HG03135 (cell line): ENCODE measurements at regions not wholly inside any gene's neighbourhood (a gene's known extent, or its start where the extent isn't known, plus 50 kb on each side); places are given as distances from the start of the nearest gene placed in this dataset.

Experiments
- ATAC-seq: cut with Tn5 transposase; IDR thresholded peaks from one replicate; pipeline ENCODE4 v1.9.1; 2021; ENCODE audit warnings: mild to moderate bottlenecking, moderate library complexity; ENCODE audit not compliant: unreplicated experiment

- ATAC-seq: no peak
Observed at GRCh38 chr11:131043251-131043650, 127.0 kb upstream of the SNX19 start.

GRCh38 chr11:131044851-131045250, 128.6 kb upstream of the SNX19 start:
- ATAC-seq: no peak

GRCh38 chr11:131052367-131052766, 136.1 kb upstream of the SNX19 start:
- no peak for ATAC-seq

GRCh38 chr11:131056036-131056435, 139.8 kb upstream of the SNX19 start:
- no peak for ATAC-seq

GRCh38 chr11:131063638-131064037, 147.4 kb upstream of the SNX19 start:
- ATAC-seq: no peak

GRCh38 chr11:131064373-131064991, 148.2 kb upstream of the SNX19 start:
- ATAC-seq: no peak

- ATAC-seq: no peak
Observed at GRCh38 chr11:131065435-131066413, 149.4 kb upstream of the SNX19 start.

- ATAC-seq: no peak
Observed at GRCh38 chr11:131066551-131066950, 150.3 kb upstream of the SNX19 start.

- no peak for ATAC-seq
Observed at GRCh38 chr11:131070365-131070764, 154.1 kb upstream of the SNX19 start.

- no peak for ATAC-seq
Observed at GRCh38 chr11:131073167-131073566, 156.9 kb upstream of the SNX19 start.

- ATAC-seq: no peak
Observed at GRCh38 chr11:131074573-131074972, 158.3 kb upstream of the SNX19 start.

GRCh38 chr11:131077340-131077739, 161.1 kb upstream of the SNX19 start:
- ATAC-seq: no peak

- ATAC-seq: no peak
Observed at GRCh38 chr11:131079036-131079435, 162.8 kb upstream of the SNX19 start.

GRCh38 chr11:131089727-131090245, 173.5 kb upstream of the SNX19 start:
- ATAC-seq: no peak

GRCh38 chr11:131092469-131092868, 176.2 kb upstream of the SNX19 start:
- no peak for ATAC-seq

GRCh38 chr11:131094827-131095226, 178.5 kb upstream of the SNX19 start:
- no peak for ATAC-seq

- no peak for ATAC-seq
Observed at GRCh38 chr11:131095511-131096185, 179.4 kb upstream of the SNX19 start.

- no peak for ATAC-seq
Observed at GRCh38 chr11:131099013-131099412, 182.7 kb upstream of the SNX19 start.

- ATAC-seq: no peak
Observed at GRCh38 chr11:131099746-131100145, 183.5 kb upstream of the SNX19 start.

- no peak for ATAC-seq
Observed at GRCh38 chr11:131108760-131109159, 192.5 kb upstream of the SNX19 start.

GRCh38 chr11:131109257-131109656, 193.0 kb upstream of the SNX19 start:
- ATAC-seq: no peak
